ENCODE measurements at regions not wholly inside any gene's neighbourhood (a gene's known extent, or its start where the extent isn't known, plus 50 kb on each side); places are given as distances from the start of the nearest gene placed in this dataset.
"Not testable (repeated sequence)": the region's sequence is repeated elsewhere in the genome, so short reads cannot be mapped to it uniquely, and the experiment has no call there.

- TF ChIP-seq ZNF274 (IDR thresholded peaks at IDR 0.05; ENCODE audit: low read depth, low read length): no peak
Measured at GRCh38 chr2:76154981-76155380, 444.3 kb upstream of the GCFC2 start.

GRCh38 chr2:76149846-76150245 lies 439.1 kb upstream of the GCFC2 start:
- no peak for TF ChIP-seq ZNF274 (IDR thresholded peaks at IDR 0.05; ENCODE audit: low read depth, low read length)
- H3K4me3 ChIP-seq (ENCODE audit: low read length): no peak overlapping the region

More at GRCh38 chr2:76154981-76155380, 444.3 kb upstream of the GCFC2 start:
- H3K4me3 ChIP-seq (ENCODE audit: low read length): no peak overlapping the region

- not testable (repeated sequence) for H3K4me3 ChIP-seq (ENCODE audit: low read length)
Measured at GRCh38 chr2:76139303-76139702, 428.6 kb upstream of the GCFC2 start.

GRCh38 chr2:76128622-76129021 lies 417.9 kb upstream of the GCFC2 start:
- TF ChIP-seq ZNF274 (IDR thresholded peaks at IDR 0.05; ENCODE audit: low read depth, low read length): no peak
- H3K4me3 ChIP-seq (ENCODE audit: low read length): no peak overlapping the region

GRCh38 chr2:76120176-76120575 lies 409.5 kb upstream of the GCFC2 start:
- no peak for TF ChIP-seq ZNF274 (IDR thresholded peaks at IDR 0.05; ENCODE audit: low read depth, low read length)
- no peak overlapping the region for H3K4me3 ChIP-seq (ENCODE audit: low read length)

GRCh38 chr2:76089683-76090082 lies 379.0 kb upstream of the GCFC2 start:
- TF ChIP-seq ZNF274 (IDR thresholded peaks at IDR 0.05; ENCODE audit: low read depth, low read length): no peak
- H3K4me3 ChIP-seq (ENCODE audit: low read length): no peak overlapping the region

GRCh38 chr2:76083248-76083647 lies 372.5 kb upstream of the GCFC2 start:
- no peak for TF ChIP-seq ZNF274 (IDR thresholded peaks at IDR 0.05; ENCODE audit: low read depth, low read length)
- no peak overlapping the region for H3K4me3 ChIP-seq (ENCODE audit: low read length)

GRCh38 chr2:76082509-76082908 lies 371.8 kb upstream of the GCFC2 start:
- H3K4me3 ChIP-seq (ENCODE audit: low read length): no peak overlapping the region
- no peak for TF ChIP-seq ZNF274 (IDR thresholded peaks at IDR 0.05; ENCODE audit: low read depth, low read length)

GRCh38 chr2:76080154-76080553 lies 369.4 kb upstream of the GCFC2 start:
- no peak overlapping the region for H3K4me3 ChIP-seq (ENCODE audit: low read length)
- no peak for TF ChIP-seq ZNF274 (IDR thresholded peaks at IDR 0.05; ENCODE audit: low read depth, low read length)

- H3K4me3 ChIP-seq (ENCODE audit: low read length): no peak overlapping the region
- TF ChIP-seq ZNF274 (IDR thresholded peaks at IDR 0.05; ENCODE audit: low read depth, low read length): no peak
Measured at GRCh38 chr2:76075126-76075525, 364.4 kb upstream of the GCFC2 start.

GRCh38 chr2:76073992-76074604 lies 363.4 kb upstream of the GCFC2 start:
- TF ChIP-seq ZNF274 (IDR thresholded peaks at IDR 0.05; ENCODE audit: low read depth, low read length): no peak
- H3K4me3 ChIP-seq (ENCODE audit: low read length): no peak overlapping the region

- no peak overlapping the region for H3K4me3 ChIP-seq (ENCODE audit: low read length)
- TF ChIP-seq ZNF274 (IDR thresholded peaks at IDR 0.05; ENCODE audit: low read depth, low read length): no peak
Measured at GRCh38 chr2:76050196-76050595, 339.5 kb upstream of the GCFC2 start.

- TF ChIP-seq ZNF274 (IDR thresholded peaks at IDR 0.05; ENCODE audit: low read depth, low read length): no peak
Measured at GRCh38 chr2:76044701-76045100, 334.0 kb upstream of the GCFC2 start.

GRCh38 chr2:76039505-76039904 lies 328.8 kb upstream of the GCFC2 start:
- H3K4me3 ChIP-seq (ENCODE audit: low read length): no peak overlapping the region
- no peak for TF ChIP-seq ZNF274 (IDR thresholded peaks at IDR 0.05; ENCODE audit: low read depth, low read length)

More at GRCh38 chr2:76044701-76045100, 334.0 kb upstream of the GCFC2 start:
- no peak overlapping the region for H3K4me3 ChIP-seq (ENCODE audit: low read length)

- TF ChIP-seq ZNF274 (IDR thresholded peaks at IDR 0.05; ENCODE audit: low read depth, low read length): no peak
- H3K4me3 ChIP-seq (ENCODE audit: low read length): no peak overlapping the region
Measured at GRCh38 chr2:76027761-76028160, 317.0 kb upstream of the GCFC2 start.

GRCh38 chr2:76019128-76019527 lies 308.4 kb upstream of the GCFC2 start:
- TF ChIP-seq ZNF274 (IDR thresholded peaks at IDR 0.05; ENCODE audit: low read depth, low read length): no peak
- H3K4me3 ChIP-seq (ENCODE audit: low read length): no peak overlapping the region
